H1 (cell line): ENCODE measurements at regions not wholly inside any gene's neighbourhood (a gene's known extent, or its start where the extent isn't known, plus 50 kb on each side); places are given as distances from the start of the nearest gene placed in this dataset.

Source experiments
- HDAC2 ChIP-seq, 2 experiments: fragments of 300-600 bp in 1 of 2; sonication (generic) in 1 of 2; IDR thresholded peaks; 2 replicates each; pipeline ENCODE4 v1.6.1; 2011 to 2012; ENCODE audit warnings: low read depth in 2 of 2, low read length in 2 of 2, mild to moderate bottlenecking in 2 of 2, moderate library complexity in 2 of 2, borderline replicate concordance in 1 of 2, inconsistent platforms in 1 of 2

- TF ChIP-seq HDAC2 (IDR thresholded peaks at IDR 0.05; ENCODE audit: borderline replicate concordance in 1 of 2, low read depth in 2 of 2, low read length in 2 of 2), result no peak
- TF ChIP-seq, all 59 proteins: peak for 0
These were observed 334.2 kb upstream of the MAGI2 start (continued) for GRCh38 chr7:79787623-79788022.
